ENCODE measurements at regions not wholly inside any gene's neighbourhood (a gene's known extent, or its start where the extent isn't known, plus 50 kb on each side); places are given as distances from the start of the nearest gene placed in this dataset.

- Mint-ChIP-seq H3K4me3 (ENCODE audit: unreplicated experiment) (no peak overlapping the region), H3K27ac (ENCODE audit: low read depth, unreplicated experiment) (no peak overlapping the region), H3K4me1 (ENCODE audit: insufficient read depth, unreplicated experiment) (no peaks in the 10 kb centered on the region), H3K36me3 (ENCODE audit: insufficient read depth, unreplicated experiment) (no peaks in the 10 kb centered on the region), H3K27me3 (ENCODE audit: insufficient read depth, unreplicated experiment) (peaks cover 9% of the 10 kb centered on the region), H3K9me3 (ENCODE audit: unreplicated experiment) (no peaks in the 10 kb centered on the region)
- no TSS peak for BruUV-seq (replicated peaks)
- POLR2A ChIA-PET: interaction anchor here (0.7 kb wide), 1 partner anchor 1962 kb away, joined by 3 read pairs; no protein-coding TSS in a partner anchor
- no peak for DNase-seq (ENCODE audit: unreplicated experiment)
- intact Hi-C loops (cut with micrococcal nuclease): no loop called here
- CTCF ChIA-PET: interaction anchor here (0.5 kb wide), 1 partner anchor 324 kb away, joined by 3 read pairs; no protein-coding TSS in a partner anchor
- TF ChIP-seq CTCF (IDR thresholded peaks at IDR 0.05; ENCODE audit: unreplicated experiment): no peak
Observed at GRCh38 chr2:139175510-139175909, 395.3 kb upstream of the NXPH2 start.

- no peaks in the 10 kb centered on the region for H3K9me3 Mint-ChIP-seq (ENCODE audit: unreplicated experiment)
- H3K27ac Mint-ChIP-seq (ENCODE audit: low read depth, unreplicated experiment): no peak overlapping the region
- no peaks in the 10 kb centered on the region for H3K4me1 Mint-ChIP-seq (ENCODE audit: insufficient read depth, unreplicated experiment)
- intact Hi-C loops (cut with micrococcal nuclease): no loop called here
- CTCF ChIA-PET: no interaction called here
- no peaks in the 10 kb centered on the region for H3K27me3 Mint-ChIP-seq (ENCODE audit: insufficient read depth, unreplicated experiment)
- no peak overlapping the region for H3K4me3 Mint-ChIP-seq (ENCODE audit: unreplicated experiment)
- no peaks in the 10 kb centered on the region for H3K36me3 Mint-ChIP-seq (ENCODE audit: insufficient read depth, unreplicated experiment)
- no TSS peak for BruUV-seq (replicated peaks)
- TF ChIP-seq CTCF (IDR thresholded peaks at IDR 0.05; ENCODE audit: unreplicated experiment): no peak
- no peak for DNase-seq (ENCODE audit: unreplicated experiment)
- POLR2A ChIA-PET: no interaction called here
Observed at GRCh38 chr2:139170406-139170805, 390.2 kb upstream of the NXPH2 start.

- ChIA-PET CTCF (no interaction called here), POLR2A (no interaction called here)
- no TSS peak for BruUV-seq (replicated peaks)
- Mint-ChIP-seq H3K4me3 (ENCODE audit: unreplicated experiment) (no peak overlapping the region), H3K9me3 (ENCODE audit: unreplicated experiment) (no peaks in the 10 kb centered on the region), H3K27ac (ENCODE audit: low read depth, unreplicated experiment) (no peak overlapping the region), H3K27me3 (ENCODE audit: insufficient read depth, unreplicated experiment) (no peaks in the 10 kb centered on the region), H3K4me1 (ENCODE audit: insufficient read depth, unreplicated experiment) (no peaks in the 10 kb centered on the region), H3K36me3 (ENCODE audit: insufficient read depth, unreplicated experiment) (no peaks in the 10 kb centered on the region)
- TF ChIP-seq CTCF (IDR thresholded peaks at IDR 0.05; ENCODE audit: unreplicated experiment): no peak
- intact Hi-C loops (cut with micrococcal nuclease): no loop called here
- DNase-seq (ENCODE audit: unreplicated experiment): no peak
Observed at GRCh38 chr2:139165601-139166000, 385.4 kb upstream of the NXPH2 start.

DNA sequence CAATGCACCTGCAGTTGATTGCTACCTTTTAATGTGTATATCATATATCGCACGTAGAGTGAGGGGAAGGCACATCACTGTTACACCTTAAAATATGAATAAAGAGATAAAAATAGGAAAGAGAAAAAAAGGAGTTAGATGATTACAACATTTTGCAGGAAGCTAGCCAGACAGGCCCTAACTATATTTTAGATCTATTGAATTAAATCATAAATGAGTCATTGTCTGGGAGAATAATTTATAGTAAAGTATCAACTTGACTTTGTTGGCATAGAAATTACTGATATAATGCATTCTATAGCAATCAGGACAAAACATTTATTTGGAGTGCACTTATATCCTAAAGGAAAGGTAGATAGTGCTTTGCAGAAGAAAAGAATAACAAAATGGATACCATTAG is 384.9 kb upstream of the NXPH2 start:
- ChIA-PET CTCF (no interaction called here), POLR2A (no interaction called here)
- Mint-ChIP-seq H3K9me3 (ENCODE audit: unreplicated experiment) (no peaks in the 10 kb centered on the region), H3K27ac (ENCODE audit: low read depth, unreplicated experiment) (no peak overlapping the region), H3K36me3 (ENCODE audit: insufficient read depth, unreplicated experiment) (no peaks in the 10 kb centered on the region), H3K27me3 (ENCODE audit: insufficient read depth, unreplicated experiment) (no peaks in the 10 kb centered on the region), H3K4me3 (ENCODE audit: unreplicated experiment) (no peak overlapping the region), H3K4me1 (ENCODE audit: insufficient read depth, unreplicated experiment) (no peaks in the 10 kb centered on the region)
- TF ChIP-seq CTCF (IDR thresholded peaks at IDR 0.05; ENCODE audit: unreplicated experiment): no peak
- no TSS peak for BruUV-seq (replicated peaks)
- no peak for DNase-seq (ENCODE audit: unreplicated experiment)
- intact Hi-C loops (cut with micrococcal nuclease): no loop called here

Data from MCF 10A (cell line).